ENCODE measurements at regions not wholly inside any gene's neighbourhood (a gene's known extent, or its start where the extent isn't known, plus 50 kb on each side); places are given as distances from the start of the nearest gene placed in this dataset.

DNA sequence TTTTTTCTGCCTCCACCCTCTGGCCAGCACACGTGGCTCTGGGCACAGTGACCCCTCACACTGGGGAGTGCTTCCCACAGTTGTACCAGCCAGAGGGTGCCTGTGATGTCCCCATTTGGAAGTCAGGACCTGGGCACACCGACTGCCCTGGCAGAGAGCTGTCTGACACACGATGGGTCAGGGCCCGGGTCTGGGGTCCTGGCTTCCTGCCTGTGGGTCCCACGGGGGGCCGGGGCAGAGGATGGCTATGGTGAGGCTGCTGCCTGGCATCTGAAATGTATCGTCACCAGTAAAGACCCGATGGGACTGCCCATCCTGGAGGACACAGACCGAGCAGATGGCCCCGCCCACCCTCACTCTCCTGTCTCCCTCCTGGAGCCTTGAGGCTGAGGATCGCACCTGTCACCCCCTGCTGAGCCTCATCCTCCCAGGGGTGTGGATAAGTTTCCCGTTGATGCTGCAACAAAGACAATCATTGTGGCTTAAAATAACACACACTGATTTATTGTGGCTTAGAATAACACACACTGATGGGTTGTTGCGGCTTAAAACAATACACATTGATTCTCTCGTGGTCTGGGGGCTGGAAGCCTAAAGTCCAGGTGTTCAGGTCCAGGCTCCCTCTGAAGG, 88.8 kb upstream of the TTC34 start:
- no peak for DNase-seq

DNA sequence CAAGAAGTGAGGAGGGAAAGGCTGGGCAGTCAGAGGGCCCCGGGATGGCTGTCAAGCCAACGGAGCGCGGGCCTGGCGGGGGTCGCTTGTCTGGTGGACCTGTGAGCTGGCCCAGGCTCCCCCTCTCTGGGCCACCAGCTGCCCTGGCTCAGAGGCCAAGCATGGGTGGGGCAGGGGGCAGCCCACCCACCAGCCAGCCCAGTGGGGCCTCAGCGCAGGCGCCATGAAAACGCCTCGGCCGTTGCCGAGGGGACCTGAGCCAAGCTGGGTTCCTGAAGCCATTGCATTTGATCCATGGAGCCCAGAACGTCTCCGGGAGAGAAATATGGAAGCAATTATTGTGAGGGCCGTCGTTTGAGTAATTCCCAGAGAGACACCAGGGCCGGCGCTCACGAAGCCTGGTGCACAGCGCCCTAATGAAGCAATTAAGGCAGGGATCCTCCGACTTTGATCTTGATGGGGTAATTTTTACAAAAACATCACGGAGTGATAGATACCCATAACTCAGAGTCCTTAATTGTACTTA, 90.5 kb upstream of the TTC34 start:
- DNase-seq: no peak

DNA sequence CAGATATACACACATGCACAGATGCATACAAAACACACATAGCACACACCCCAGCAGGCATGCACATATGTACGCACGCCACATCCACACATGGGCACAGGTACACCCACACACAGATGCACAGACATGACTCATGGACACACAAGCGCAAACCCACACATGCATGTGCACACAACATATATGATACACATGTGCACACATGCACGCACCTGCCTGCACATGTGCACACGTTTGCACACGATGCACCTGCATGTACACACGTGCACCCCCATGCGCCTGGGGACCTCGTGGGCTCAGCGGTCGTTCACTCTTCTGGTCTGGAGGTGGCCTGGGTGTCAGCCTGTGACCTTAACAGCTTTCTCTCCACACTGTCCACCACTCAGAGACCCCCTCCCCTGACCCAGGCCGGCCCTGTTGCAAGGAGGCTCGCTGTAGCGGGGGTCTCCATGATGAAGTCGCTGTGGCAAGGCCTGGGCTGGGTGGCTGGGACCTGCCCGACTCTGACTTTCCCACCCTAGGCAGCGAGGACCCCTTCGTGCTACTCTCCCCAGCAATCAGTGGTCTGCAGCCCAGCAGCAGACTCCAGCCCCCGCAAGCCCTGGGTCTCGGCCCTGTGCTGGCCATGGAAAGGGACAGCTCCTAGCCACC, 92.1 kb upstream of the TTC34 start:
- no peak for DNase-seq

DNA sequence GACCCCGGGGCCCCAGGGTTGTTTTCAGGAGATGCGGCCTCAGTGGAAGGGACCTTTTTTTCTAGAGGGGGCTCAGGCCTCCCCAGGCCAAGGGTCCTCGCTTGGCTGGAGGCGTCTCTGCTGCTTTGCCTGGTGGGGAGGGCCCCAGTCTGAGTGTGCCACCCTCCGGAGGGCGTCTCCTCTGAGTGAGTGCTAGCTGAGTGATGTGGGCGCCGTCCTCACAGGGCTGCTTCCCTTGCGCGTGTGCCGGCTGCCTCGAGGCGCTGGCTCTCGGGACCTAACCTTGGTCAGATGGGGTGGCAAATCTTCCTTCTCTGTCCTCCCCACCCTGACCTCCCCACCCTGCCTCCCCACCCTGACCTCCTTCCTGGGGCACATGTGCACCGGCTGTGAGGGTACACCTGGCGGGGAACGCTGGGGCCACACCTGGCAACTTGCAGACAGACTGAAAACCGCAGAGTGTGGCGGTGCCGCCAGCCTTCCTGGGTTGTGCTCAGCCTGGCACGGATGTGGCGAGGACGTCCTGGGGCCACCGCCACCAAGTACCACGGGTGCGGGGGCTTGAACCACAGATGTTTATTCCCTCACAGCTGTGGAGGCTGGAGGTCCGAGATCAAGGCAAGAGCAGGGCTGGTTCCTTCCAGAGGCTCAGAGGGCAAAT, 93.0 kb upstream of the TTC34 start:
- no peak for DNase-seq

DNA sequence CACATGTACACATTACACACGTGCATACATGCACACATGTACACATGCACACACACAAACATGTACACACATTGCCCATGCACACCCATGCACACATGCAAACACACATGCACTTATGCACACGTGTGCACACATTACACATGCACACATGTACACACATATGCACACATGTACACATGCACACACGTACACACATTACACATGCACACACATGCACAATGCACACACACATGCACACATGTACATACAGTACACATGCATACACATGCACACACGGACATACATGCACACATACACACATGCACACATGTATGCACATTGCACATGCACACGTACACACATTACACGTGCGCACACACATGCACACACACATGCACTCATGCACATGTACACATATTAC, 95.3 kb upstream of the TTC34 start:
- peak; percentile 1 for DNase-seq

DNA sequence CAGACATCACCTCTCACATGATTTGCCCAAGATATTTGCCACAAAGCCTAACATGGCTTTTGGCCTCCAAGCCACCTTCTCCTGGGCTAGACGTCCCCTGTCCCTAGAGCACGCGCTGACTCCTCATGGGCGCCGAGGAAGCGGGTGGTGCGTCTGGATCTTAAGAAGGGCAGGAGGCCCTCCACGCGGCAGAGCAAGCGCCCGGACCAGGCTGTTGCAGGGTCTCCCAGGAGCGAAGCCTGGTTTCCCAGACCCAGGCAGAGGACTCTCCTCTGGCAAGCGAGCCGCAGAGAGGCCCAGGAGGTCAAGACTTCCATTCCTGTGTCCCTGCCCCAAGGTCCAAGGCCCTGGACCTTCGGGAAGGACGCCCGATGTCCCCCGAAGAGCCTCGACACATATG, 101.7 kb upstream of the TTC34 start:
- no peak for DNase-seq

DNA sequence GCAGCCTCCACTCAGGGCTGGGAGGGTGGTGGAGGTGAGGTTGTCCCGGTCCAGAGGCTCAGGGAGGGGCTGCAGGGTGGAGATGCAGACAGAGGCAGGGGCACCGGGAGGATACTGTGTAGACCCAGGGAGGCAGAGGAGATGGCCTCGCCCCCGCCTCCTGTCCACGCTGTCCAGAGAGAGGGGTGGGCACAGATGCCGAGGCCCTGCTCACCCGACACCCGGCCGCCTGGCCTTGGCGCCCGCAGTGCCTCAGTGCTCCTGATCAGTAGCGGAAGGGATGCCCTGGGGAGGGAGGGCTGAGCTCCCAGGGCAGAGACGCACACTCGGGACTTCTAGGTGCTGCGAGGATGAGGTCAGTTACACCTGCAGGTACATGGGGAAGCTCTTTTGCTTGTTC, 102.7 kb upstream of the TTC34 start:
- DNase-seq: no peak

DNA sequence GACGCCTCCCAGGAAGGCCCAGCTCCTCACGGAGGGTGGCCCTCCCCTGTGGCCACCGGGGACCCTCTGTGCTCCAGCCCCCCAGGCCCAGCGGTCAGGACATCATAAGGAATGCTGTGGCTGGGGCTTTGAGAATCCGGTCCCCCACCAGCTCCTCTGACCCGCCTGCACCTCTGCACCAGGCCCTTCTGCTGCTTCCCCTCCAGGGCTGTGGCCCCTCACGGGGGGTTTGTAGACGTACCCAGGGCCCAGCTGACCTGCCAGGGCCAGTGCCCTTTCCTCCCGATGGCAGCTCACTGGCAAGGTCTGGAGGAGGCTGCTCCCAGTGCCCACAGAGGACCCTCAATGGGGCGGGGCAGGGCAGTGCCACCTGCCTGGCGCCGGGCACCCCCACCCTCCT, 103.9 kb upstream of the TTC34 start:
- no peak for DNase-seq

DNA sequence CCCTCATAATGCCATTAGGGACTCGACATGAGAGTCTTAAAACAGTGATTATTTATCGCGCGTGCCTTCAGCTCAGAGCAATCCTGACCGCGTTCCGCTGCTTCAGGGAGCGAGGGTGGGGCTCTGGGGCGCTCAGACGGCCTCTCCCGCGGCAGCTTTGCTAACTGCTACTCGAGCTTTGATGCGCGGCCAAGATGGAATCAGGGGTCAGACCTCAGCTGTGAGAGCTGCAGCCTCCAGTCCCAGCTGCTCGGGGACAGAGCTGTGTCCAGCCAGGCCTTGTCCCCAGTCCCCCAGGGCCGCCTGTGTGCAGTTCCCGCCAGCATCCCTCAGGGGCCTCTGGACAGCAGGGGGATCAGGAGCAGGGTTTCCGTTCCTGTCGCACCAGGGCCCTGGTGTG, 104.6 kb upstream of the TTC34 start:
- no peak for DNase-seq

DNA sequence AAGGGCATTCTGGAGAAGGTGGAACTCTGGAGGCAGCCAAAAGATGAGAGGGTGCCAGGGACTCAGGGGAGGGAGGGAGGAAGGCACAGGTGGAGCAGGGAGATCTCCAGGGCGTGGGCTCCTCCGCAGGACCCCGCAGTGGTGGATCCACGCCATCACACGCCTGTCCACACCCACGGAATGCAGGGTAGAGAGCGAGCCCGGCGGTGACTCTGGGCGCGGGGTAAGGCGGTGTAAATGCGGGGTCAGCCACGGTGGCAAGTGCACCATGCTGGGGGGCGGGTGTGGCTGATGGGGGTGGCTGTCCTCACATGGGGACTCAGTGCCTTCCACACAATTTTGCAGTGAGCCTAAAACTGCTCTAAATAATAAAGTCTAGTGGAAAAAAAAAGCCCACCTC, 105.1 kb upstream of the TTC34 start:
- no peak for DNase-seq

DNA sequence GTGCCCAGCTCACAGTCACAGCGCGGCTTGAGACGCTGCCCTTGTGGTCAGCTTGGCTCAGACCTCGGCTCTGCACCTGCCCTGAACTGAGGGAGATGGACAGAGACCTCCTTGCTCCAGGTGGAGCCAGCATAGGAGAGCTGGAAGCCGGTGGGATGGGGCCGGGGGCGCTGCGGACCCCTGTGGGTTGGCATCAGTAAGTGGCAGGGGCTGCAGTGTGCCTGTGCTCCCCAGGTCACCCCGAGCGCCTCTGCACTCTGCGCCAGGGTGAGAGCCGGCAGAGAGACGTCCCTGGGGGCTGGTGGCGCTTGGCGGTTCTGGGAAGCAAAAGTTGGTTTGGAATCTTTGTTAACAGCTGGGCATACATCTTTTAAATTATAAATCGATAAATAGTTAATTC, 105.6 kb upstream of the TTC34 start:
- DNase-seq: no peak

DNA sequence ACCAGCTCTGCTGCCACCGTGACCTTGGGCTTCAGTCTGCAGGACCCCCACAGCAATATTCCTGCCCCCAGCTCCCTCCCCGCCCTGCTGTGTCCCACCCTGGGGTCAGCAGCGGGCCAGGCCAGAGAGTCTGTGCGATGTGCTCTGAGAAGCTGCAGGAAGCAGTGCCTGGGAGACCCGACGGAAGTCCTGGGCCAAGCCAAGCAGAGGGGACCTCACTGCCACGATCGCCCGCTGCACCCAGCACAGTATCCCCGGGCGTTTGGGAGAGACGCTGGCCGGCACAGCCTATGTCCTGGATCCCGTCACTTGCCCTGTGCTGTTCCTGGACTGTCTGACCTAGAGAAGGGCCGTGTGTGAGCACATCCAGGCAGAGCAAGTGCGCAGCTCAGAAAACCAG, 106.6 kb upstream of the TTC34 start:
- no peak for DNase-seq

DNA sequence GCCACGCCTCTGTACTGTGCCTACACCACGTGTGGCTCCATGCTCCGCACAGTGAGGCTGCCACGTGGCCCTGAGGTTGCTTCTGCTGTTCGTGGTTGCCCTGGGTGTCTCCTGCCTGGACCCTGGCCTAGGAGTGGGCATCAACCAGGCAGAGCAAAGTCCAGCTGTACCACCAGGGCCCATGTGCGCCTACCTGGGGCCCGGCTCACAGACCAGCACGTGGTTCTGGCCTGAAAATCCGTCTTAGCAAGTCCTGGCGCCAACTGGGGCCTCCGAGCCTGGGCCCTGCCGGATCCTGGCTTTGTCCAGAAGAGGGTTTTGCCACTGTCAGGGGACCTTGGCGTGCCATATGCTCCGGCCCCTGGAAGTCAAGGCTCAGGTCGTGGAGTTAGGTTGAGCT, 107.1 kb upstream of the TTC34 start:
- DNase-seq: no peak

DNA sequence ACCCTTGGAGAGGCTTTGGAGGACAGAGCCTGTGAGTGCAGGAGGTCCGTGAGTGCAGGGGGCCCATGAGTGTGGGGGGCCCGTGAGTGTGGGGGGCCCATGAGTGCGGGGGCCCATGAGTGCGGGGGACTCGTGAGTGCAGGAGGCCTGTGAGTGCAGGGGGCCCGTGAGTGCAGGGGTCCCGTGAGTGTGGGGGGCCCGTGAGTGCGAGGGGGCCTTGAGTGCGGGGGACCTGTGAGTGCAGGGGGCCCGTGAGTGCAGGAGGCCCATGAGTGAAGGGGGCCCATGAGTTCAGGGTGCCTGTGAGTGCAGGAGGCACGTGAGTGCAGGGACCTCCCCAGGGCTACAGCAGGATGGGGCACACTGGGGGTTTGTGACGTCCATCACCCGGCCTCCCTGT, 108.3 kb upstream of the TTC34 start:
- no peak for DNase-seq

DNA sequence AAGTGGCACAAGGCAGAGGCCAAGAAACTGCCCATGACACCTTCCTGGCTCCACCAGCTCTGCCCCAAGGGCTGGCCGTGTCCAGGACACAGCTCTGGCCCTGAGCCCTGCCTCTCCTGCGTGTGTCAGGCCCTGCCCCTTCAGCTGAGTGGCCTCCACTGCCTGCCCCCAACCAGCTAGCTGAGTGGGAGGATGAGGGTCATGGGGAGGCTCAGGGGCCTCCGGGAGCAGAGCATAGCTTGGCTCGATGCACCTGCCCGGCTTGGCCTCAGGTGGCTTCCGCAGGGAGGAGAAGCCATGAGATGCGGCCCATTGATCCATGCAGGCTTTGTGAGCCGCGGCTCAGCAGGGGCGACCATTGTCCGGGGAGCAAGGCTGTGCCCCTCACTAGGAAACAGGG, 108.7 kb upstream of the TTC34 start:
- no peak for DNase-seq

DNA sequence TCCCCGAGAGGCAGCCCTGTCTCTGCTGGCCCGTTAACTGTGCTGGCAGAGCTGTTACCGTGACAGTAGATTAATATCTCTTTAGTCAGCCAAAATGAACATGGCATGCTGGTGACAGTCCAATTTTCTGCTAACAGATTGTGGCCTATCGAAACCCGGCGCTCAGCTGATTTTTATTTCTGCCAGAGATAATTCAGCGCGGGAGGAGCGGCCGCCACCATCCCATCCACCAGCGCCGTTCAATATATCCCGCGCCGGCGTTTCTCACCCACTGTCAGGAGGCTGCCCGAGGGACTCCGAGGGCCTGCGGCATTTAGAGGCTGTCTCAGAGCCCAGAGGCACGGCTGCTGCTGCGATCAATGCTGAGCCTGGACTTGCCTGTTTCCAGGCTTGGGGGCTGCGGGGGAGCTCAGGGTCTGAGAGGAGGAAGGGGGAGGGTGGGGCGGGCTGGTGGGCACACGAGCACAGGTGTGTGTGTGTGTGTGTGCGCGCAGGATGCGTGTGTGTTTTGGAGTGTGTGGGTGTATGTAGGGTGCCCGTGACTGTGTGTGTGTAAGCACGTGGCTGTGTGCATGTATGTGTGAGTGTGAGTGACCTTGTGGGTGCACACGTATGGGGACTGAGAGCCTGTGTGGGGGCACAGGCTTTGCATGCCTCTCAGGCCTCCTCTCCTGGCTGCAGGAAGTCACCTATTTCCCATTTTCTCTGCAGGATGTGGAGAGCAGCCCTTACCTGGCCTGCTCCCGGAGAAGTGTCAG, 109.7 kb upstream of the ACTRT2 start:
- DNase-seq: no peak

DNA sequence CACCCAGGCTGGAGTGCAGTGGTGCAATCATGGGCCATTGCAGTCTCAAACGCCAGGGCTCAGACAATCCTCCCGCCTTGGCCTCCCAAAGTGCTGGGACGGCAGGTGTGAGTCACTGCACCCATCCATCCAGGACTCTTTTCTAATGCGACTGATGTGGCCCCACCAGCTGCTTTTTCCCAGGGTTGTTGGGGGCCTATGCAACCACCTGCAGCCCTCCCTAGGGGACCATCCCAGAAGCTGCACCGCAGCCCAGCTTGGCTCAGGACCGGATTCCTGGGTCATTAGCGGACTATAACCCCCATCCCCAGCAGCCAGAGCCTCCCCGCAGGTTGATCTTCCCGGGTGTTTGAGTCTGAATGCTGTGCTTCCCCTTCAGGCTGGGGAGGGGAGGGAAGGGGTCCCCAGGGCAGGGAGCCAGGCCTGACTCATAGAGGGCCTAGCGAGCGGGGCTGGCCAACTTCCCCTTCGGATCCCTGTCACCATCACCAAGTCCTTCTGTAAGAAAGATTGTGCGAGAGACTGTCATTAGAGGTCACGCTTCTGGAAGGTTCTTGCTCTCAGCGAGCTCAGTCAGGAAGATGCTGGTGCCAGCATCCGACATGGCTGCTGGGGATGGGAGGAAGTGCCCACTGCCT, 108.7 kb upstream of the ACTRT2 start:
- DNase-seq: no peak

DNA sequence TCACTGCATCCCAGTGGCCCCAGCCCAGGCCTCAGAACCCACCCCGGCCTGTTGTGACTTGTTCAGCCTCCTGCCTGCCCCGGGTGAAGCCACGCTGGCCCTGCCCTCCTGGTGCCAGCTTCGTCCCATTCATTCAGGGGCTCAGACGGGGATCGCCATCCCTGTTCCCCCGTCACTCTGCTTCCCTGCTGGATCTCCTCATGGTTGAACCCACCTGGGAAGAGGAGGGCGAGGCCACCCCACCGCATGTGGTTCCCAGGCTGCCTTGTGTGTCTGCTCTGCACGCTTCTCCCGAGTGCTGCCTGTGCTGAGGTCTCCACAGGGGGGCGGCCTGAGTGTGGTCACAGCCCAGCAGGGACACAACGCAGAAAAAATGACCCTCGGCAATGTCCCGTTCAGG, 108.2 kb upstream of the ACTRT2 start:
- DNase-seq: no peak

DNA sequence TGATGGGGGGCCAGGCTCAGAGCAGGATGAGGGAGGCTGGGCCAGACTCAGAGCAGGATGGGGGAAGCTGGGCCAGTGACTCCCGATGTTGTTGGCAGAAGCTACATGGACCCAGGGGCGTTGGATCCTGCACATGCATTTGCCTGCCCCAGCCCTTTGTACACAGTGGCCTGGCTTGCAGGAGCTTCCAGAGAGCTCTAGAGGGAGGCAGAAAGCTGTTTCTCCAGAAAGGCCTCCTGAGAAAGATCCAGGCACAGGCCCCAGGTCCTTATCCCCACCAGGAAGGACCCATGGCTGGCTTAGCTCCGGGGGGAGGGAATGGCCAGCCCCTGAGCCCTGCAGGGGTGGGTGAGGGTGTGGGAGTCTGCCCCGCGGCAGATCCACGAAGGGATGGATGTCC, 106.6 kb upstream of the ACTRT2 start:
- DNase-seq: no peak

DNA sequence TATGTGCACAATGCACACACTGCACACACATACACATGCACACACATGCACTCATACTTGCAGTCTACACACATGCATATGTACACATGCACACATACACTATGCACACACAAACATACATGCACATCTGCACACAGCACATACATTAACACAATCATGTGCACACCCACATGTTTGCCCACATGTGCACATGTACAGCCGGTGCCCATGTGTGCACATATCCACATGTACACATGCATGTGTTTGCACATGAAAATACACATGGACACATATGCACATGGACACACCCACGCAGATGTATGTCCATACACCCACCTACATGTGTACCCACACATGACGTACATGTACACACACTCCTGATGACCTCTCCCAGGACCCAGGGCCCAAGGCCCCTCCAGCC, 105.1 kb upstream of the ACTRT2 start:
- DNase-seq: no peak

DNA sequence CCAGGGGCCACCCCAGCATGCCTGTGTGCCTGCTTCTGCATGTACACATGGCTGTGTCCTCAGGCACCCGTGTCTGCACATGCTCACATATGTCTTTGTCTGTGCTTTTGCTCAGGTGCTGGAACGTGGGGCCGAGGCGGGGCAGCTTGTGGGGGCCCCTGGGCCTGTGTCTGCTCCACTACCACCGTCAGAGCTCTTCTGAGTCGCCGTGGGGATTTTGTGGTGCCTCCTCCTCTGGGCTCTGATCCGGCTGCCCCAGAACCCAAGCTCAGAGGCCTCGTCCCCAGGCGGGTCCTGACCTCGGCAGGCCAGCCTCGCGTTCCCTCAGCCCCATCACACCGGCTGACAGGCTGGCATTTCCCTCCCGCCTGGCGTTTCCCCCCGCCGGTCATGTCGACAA, 104.6 kb upstream of the ACTRT2 start:
- no peak for DNase-seq

DNA sequence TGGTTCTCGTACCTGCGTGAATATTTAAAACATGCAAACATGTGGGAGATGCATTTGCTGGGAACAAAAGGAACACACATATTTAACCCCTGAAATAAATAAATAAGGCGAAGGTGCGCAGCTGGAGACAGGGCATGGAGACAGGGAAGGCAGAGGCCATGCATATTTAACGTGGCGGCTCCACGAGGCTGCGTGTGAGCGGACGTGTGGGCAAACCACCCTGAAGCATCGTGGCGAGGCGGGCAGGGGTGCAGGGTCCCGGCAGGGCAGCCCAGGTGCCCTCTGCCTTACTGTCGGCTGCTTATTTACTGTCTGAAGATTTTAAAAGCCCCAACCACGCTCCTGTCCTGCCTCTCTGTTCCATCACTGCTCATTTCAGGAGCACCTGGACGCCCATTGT, 104.0 kb upstream of the ACTRT2 start:
- DNase-seq: no peak

DNA sequence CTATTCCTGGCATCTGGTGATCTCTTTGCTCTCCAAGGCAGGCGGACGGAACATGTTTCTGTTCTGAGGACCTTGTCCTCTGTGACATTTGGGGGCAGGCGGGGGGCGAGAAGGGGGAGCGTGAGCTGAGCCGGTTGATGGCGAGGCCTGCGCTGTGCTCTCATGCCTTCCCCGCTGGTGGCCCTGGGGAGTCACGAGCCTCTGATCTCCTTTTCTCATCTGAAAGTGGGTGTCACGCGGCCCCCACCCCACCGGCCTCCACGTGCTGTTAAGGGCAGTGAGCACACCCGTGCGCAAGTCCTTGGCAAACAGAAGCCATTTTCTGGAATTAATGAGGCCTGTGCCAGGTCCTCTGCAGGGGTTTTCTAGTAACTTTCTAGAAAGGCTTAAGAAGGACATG, 102.8 kb upstream of the ACTRT2 start:
- no peak for DNase-seq
